GM12875 (cell line): ENCODE measurements at regions not wholly inside any gene's neighbourhood (a gene's known extent, or its start where the extent isn't known, plus 50 kb on each side); places are given as distances from the start of the nearest gene placed in this dataset.

Experiments used
- H3K4me3 ChIP-seq: one replicate; pipeline ENCODE4 v1.5.1; 2011; ENCODE audit warnings: low read depth, low read length, control low read depth
- CTCF ChIP-seq: IDR thresholded peaks from 2 replicates; pipeline ENCODE4 v1.5.1; 2011; ENCODE audit warnings: low read depth, mild to moderate bottlenecking, control low read depth, inconsistent platforms, low read length, moderate library complexity, borderline replicate concordance; ENCODE audit not compliant: insufficient read depth

DNA sequence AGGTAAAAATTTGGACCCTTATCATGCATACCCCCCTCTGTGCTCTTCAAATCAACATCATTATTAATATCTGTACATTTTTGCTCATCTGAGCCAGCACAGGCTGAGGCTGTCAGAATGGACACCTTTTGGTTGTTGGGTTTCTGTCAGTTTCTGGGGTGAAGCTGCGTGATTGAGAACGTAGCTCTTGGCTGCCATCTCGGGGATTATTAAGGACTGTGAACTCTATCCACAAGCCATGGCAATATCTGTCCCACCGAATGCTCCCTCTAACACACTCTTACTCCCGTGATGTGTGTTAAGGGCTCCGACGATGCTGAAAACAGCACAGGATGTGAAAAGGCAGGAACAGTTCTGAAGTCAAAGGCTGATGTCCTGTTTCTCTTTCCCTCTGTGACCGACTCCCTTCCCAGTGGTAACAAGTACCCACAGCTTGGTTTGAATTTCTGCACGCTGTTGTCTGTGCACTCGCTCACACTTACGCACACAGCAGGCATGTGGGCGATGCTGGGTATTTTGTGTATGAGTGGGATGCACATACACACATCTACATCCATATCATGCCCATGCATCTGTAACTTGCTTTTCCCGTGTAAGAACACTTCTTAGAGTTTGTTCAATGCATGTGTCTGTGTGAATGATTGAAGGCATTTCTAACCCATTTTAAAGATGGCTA is 405.6 kb downstream of the TMEM121 start:
- no peak overlapping the region for H3K4me3 ChIP-seq
- TF ChIP-seq CTCF = peak; percentile 28; the same call in 1 of the 2 replicates

DNA sequence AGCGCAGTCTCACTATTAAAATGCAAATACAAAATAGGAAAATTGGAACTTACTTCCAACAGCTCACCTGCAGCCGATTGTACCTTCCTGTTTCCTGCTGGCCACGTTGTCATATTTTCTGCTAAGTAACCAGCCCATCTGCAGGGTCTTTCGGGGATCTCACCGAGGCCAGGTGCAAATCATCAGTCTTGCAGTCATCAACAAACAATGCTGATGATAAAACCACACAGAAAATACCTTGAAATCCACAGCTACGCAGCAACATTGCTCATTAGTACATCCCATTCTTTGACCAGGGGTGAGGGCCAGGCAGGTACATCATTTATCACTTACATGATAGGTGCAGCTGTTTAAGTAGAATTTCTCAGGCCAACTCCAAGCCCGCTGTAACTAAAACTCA is 406.9 kb downstream of the TMEM121 start:
- H3K4me3 ChIP-seq = no peak overlapping the region
- TF ChIP-seq CTCF = no peak

DNA sequence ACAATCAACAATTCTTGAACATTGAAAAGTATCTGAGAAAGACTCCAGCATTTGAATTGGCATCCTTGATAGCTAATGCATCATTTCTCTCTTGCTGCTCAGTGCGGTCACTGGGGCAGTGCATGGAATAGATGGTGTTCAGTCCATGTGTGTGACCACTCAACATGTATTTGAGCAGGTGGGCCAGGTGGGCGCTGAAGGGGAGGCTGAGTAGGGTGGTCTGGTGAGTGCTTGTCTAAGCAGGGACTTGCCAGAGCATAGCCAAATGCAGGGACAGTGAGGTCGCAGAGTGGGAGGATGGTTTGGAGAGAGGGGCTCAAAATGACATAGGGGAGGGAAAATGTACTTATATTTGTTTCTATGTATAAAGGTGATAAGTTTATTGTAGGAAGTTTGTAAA is 409.0 kb downstream of the TMEM121 start:
- no peak overlapping the region for H3K4me3 ChIP-seq
- TF ChIP-seq CTCF = no peak

GRCh38 chr14:105937253-105938054 is 411.1 kb downstream of the TMEM121 start:
- H3K4me3 ChIP-seq = no peak overlapping the region
- no peak for TF ChIP-seq CTCF

GRCh38 chr14:105938055-105938863 is 411.9 kb downstream of the TMEM121 start:
- no peak for TF ChIP-seq CTCF
- H3K4me3 ChIP-seq = no peak overlapping the region

- no peak for TF ChIP-seq CTCF
Observed at GRCh38 chr14:105938959-105939358, 412.6 kb downstream of the TMEM121 start.

More at GRCh38 chr14:105938959-105939358, 412.6 kb downstream of the TMEM121 start:
- H3K4me3 ChIP-seq = no peak overlapping the region
